ENCODE measurements at regions not wholly inside any gene's neighbourhood (a gene's known extent, or its start where the extent isn't known, plus 50 kb on each side); places are given as distances from the start of the nearest gene placed in this dataset.

- Histone ChIP-seq H3K27ac (ENCODE audit: control insufficient read depth, insufficient read depth) (no peak overlapping the region), H3K4me2 (ENCODE audit: control insufficient read depth, insufficient read depth) (no peak overlapping the region), H3K36me3 (ENCODE audit: control insufficient read depth in 2 of 2, insufficient read depth in 2 of 2, low read length in 1 of 2) (no peaks in the 10 kb centered on the region), H3K4me1 (ENCODE audit: control insufficient read depth, insufficient read depth, low read length) (no peaks in the 10 kb centered on the region), H3K27me3 (replicated peaks in 1 of 2; ENCODE audit: control insufficient read depth in 2 of 2, insufficient read depth in 2 of 2, low read length in 1 of 2) (no peaks in the 10 kb centered on the region), H3K79me2 (ENCODE audit: control insufficient read depth, insufficient read depth, low read length) (no peaks in the 10 kb centered on the region), H3K4me3 (no peak overlapping the region), H2AFZ (ENCODE audit: control insufficient read depth, low read depth, low read length) (no peak overlapping the region), H4K20me1 (ENCODE audit: control insufficient read depth, insufficient read depth) (no peaks in the 10 kb centered on the region), H3K9ac (ENCODE audit: control insufficient read depth, insufficient read depth, low read length) (no peak overlapping the region), H3K9me3 (replicated peaks; ENCODE audit: control insufficient read depth, insufficient read depth, low read length) (no peaks in the 10 kb centered on the region)
- no peak for ATAC-seq
- intact Hi-C loops (cut with micrococcal nuclease; ENCODE audit: unreplicated experiment) (no loop called here), in situ Hi-C loops (cut with MboI) (no loop called here)
- BruUV-seq (replicated peaks): no TSS peak
- TF ChIP-seq NR2C2 (IDR thresholded peaks at IDR 0.05; ENCODE audit: borderline replicate concordance, control insufficient read depth, insufficient read length, low read depth) (no peak), BHLHE40 (IDR thresholded peaks at IDR 0.05; ENCODE audit: borderline replicate concordance in 1 of 2, low read depth in 2 of 2, low read length in 1 of 2) (no peak), CHD2 (IDR thresholded peaks at IDR 0.05; ENCODE audit: borderline replicate concordance, low read depth, low read length) (no peak), RBBP5 (conservative IDR thresholded peaks at IDR 0.05) (no peak), CBX5 (IDR thresholded peaks at IDR 0.05; ENCODE audit: low read depth) (no peak), NKRF (conservative IDR thresholded peaks at IDR 0.05) (no peak)
- TF ChIP-seq, protein P1, sequence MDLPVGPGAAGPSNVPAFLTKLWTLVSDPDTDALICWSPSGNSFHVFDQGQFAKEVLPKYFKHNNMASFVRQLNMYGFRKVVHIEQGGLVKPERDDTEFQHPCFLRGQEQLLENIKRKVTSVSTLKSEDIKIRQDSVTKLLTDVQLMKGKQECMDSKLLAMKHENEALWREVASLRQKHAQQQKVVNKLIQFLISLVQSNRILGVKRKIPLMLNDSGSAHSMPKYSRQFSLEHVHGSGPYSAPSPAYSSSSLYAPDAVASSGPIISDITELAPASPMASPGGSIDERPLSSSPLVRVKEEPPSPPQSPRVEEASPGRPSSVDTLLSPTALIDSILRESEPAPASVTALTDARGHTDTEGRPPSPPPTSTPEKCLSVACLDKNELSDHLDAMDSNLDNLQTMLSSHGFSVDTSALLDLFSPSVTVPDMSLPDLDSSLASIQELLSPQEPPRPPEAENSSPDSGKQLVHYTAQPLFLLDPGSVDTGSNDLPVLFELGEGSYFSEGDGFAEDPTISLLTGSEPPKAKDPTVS (IDR thresholded peaks at IDR 0.05; ENCODE audit: low read depth, low read length): no peak
- TF ChIP-seq, protein P2, sequence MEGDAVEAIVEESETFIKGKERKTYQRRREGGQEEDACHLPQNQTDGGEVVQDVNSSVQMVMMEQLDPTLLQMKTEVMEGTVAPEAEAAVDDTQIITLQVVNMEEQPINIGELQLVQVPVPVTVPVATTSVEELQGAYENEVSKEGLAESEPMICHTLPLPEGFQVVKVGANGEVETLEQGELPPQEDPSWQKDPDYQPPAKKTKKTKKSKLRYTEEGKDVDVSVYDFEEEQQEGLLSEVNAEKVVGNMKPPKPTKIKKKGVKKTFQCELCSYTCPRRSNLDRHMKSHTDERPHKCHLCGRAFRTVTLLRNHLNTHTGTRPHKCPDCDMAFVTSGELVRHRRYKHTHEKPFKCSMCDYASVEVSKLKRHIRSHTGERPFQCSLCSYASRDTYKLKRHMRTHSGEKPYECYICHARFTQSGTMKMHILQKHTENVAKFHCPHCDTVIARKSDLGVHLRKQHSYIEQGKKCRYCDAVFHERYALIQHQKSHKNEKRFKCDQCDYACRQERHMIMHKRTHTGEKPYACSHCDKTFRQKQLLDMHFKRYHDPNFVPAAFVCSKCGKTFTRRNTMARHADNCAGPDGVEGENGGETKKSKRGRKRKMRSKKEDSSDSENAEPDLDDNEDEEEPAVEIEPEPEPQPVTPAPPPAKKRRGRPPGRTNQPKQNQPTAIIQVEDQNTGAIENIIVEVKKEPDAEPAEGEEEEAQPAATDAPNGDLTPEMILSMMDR (IDR thresholded peaks at IDR 0.05 in 2 of 3, conservative IDR thresholded peaks at IDR 0.05 in 1 of 3; ENCODE audit: control insufficient read depth in 2 of 3, extremely low read depth in 1 of 3, insufficient read depth in 1 of 3, low read depth in 3 of 3, low read length in 3 of 3): no peak
- CTCF ChIA-PET: interaction anchor here (0.8 to 1.5 kb wide), 2 partner anchors 10 to 12 kb away, joined by 3 read pairs; no protein-coding TSS in a partner anchor
- no peak for DNase-seq (ENCODE audit: low read depth, low spot score)
- RAD21 ChIA-PET (ENCODE audit: unreplicated experiment): no interaction called here
- POLR2A ChIA-PET: no interaction called here
- SMC1A ChIA-PET (ENCODE audit: uncharacterized antibody, unreplicated experiment): interaction anchor here (0.6 to 1.0 kb wide), 2 partner anchors 261 to 1267 kb away, joined by 3 read pairs; no protein-coding TSS in a partner anchor
- FAIRE-seq: no peak
Measured at GRCh38 chr5:92779536-92779935, 801.5 kb downstream of the NR2F1-AS1 start.

Measured in GM12878 (cell line).